ENCODE measurements at regions not wholly inside any gene's neighbourhood (a gene's known extent, or its start where the extent isn't known, plus 50 kb on each side); places are given as distances from the start of the nearest gene placed in this dataset.

GRCh38 chr15:70439880-70440279 is 323.5 kb downstream of the UACA start:
- no peak overlapping the region for H3K9ac ChIP-seq (ENCODE audit: low read length)
- ChIA-PET RAD21 (ENCODE audit: low non-redundant PET in 1 of 2, low total read pairs in 2 of 2, uncharacterized antibody in 2 of 2, unreplicated experiment in 2 of 2) (no interaction called here), CTCF (no interaction called here), POLR2A (no interaction called here)
- no TSS peak for BruUV-seq (replicated peaks)
- H3K27me3 ChIP-seq (ENCODE audit: insufficient read depth, low read length): peaks cover 26% of the 10 kb centered on the region; the same call in 1 of the 2 replicates
- H3K4me1 ChIP-seq (ENCODE audit: control insufficient read depth in 1 of 2, insufficient read depth in 2 of 2, low read length in 2 of 2): no peaks in the 10 kb centered on the region
- no peaks in the 10 kb centered on the region for H4K20me1 ChIP-seq (ENCODE audit: insufficient read depth)
- DNase-seq (ENCODE audit: low read depth, low spot score): no peak
- no peak overlapping the region for H3K27ac ChIP-seq (ENCODE audit: low read depth, low read length)
- no peak for ATAC-seq
- H3K4me3 ChIP-seq (replicated peaks in 1 of 2; ENCODE audit: low read depth in 1 of 2, low read length in 2 of 2): no peak overlapping the region
- no peak overlapping the region for H3K4me2 ChIP-seq (ENCODE audit: low read length)
- no peaks in the 10 kb centered on the region for H3K79me2 ChIP-seq (ENCODE audit: insufficient read depth, low read length)
- H2AFZ ChIP-seq (ENCODE audit: low read depth, low read length, poor library complexity, severe bottlenecking): no peak overlapping the region
- TF ChIP-seq ZFX (IDR thresholded peaks at IDR 0.05) (no peak), CBX3 (IDR thresholded peaks at IDR 0.05; ENCODE audit: low read depth) (no peak), ATF3 (IDR thresholded peaks at IDR 0.05) (no peak), EGR1 (IDR thresholded peaks at IDR 0.05; ENCODE audit: low read depth) (no peak), CEBPB (IDR thresholded peaks at IDR 0.05; ENCODE audit: low read depth) (no peak), SP1 (IDR thresholded peaks at IDR 0.05; ENCODE audit: low read depth) (no peak), EZH2phosphoT487 (IDR thresholded peaks at IDR 0.05; ENCODE audit: borderline replicate concordance) (no peak), SRF (IDR thresholded peaks at IDR 0.05; ENCODE audit: low read depth) (no peak), CTCF (IDR thresholded peaks at IDR 0.05 in 2 of 3, conservative IDR thresholded peaks at IDR 0.05 in 1 of 3; ENCODE audit: borderline replicate concordance in 1 of 3, insufficient read depth in 1 of 3, low read depth in 2 of 3, low read length in 2 of 3) (no peak), ELF1 (IDR thresholded peaks at IDR 0.05; ENCODE audit: borderline replicate concordance, low read depth) (no peak), POLR2AphosphoS5 (IDR thresholded peaks at IDR 0.05; ENCODE audit: low read depth, low read length) (no peak), ZNF274 (IDR thresholded peaks at IDR 0.05; ENCODE audit: low read depth, low read length) (no peak), YY1 (IDR thresholded peaks at IDR 0.05; ENCODE audit: extremely low read depth, insufficient replicate concordance, low read depth, low read length) (no peak), FOSL1 (IDR thresholded peaks at IDR 0.05; ENCODE audit: low read depth) (no peak), SIN3A (IDR thresholded peaks at IDR 0.05; ENCODE audit: low read depth) (no peak)
- TF ChIP-seq, protein P1, sequence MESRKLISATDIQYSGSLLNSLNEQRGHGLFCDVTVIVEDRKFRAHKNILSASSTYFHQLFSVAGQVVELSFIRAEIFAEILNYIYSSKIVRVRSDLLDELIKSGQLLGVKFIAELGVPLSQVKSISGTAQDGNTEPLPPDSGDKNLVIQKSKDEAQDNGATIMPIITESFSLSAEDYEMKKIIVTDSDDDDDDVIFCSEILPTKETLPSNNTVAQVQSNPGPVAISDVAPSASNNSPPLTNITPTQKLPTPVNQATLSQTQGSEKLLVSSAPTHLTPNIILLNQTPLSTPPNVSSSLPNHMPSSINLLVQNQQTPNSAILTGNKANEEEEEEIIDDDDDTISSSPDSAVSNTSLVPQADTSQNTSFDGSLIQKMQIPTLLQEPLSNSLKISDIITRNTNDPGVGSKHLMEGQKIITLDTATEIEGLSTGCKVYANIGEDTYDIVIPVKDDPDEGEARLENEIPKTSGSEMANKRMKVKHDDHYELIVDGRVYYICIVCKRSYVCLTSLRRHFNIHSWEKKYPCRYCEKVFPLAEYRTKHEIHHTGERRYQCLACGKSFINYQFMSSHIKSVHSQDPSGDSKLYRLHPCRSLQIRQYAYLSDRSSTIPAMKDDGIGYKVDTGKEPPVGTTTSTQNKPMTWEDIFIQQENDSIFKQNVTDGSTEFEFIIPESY (IDR thresholded peaks at IDR 0.05; ENCODE audit: extremely low read depth, insufficient replicate concordance, low read length): no peak
- intact Hi-C loops (cut with micrococcal nuclease): no loop called here
- H3K36me3 ChIP-seq (ENCODE audit: control insufficient read depth in 1 of 2, insufficient read depth in 2 of 2, low read length in 2 of 2): no peaks in the 10 kb centered on the region
- H3K9me3 ChIP-seq (ENCODE audit: control insufficient read depth in 1 of 2, insufficient read depth in 1 of 2, low read depth in 1 of 2, low read length in 2 of 2): no peaks in the 10 kb centered on the region
- H3K9me2 ChIP-seq (ENCODE audit: insufficient read depth): no peaks in the 10 kb centered on the region
